Fibroblast of lung (primary cell): ENCODE measurements at regions not wholly inside any gene's neighbourhood (a gene's known extent, or its start where the extent isn't known, plus 50 kb on each side); places are given as distances from the start of the nearest gene placed in this dataset.

Experiments used
- DNase-seq, 2 donors: peaks; one replicate each; pipeline versions ENCODE4 v3.0.0 to v3.0.0-alpha.2; 2010; ENCODE audit warnings: low read depth in 2 of 2
- H2AFZ ChIP-seq: 2 replicates; pipeline ENCODE4 v1.5.1; 2012; ENCODE audit warnings: low read length, control low read depth, inconsistent platforms
- H3K27ac ChIP-seq: 2 replicates; pipeline ENCODE4 v1.5.1; 2011; ENCODE audit warnings: low read length, control low read depth; ENCODE audit not compliant: insufficient read depth
- H3K27me3 ChIP-seq: 2 replicates; pipeline ENCODE4 v1.5.1; 2011; ENCODE audit warnings: mild to moderate bottlenecking, low read length; ENCODE audit not compliant: control insufficient read depth, insufficient read depth
- H3K36me3 ChIP-seq: 2 replicates; pipeline ENCODE4 v1.5.1; 2011; ENCODE audit warnings: low read length; ENCODE audit not compliant: control insufficient read depth, insufficient read depth
- H3K4me1 ChIP-seq: 2 replicates; pipeline ENCODE4 v1.5.1; 2011; ENCODE audit warnings: low read length; ENCODE audit not compliant: control insufficient read depth, insufficient read depth; ENCODE audit errors: extremely low read depth
- H3K4me2 ChIP-seq: 2 replicates; pipeline ENCODE4 v1.5.1; 2011; ENCODE audit warnings: low read length, control low read depth; ENCODE audit not compliant: insufficient read depth; ENCODE audit errors: extremely low read depth
- H3K4me3 ChIP-seq, 4 experiments: fragments of 200-600 bp in 1 of 4; sonication (generic) in 1 of 4; replicated peaks in 1 of 4; 2 replicates each; pipeline ENCODE4 v1.5.1; 2011 to 2016; ENCODE audit warnings: low read length in 4 of 4, low read depth in 3 of 4, mild to moderate bottlenecking in 3 of 4, control low read depth in 2 of 4, inconsistent platforms in 1 of 4, mixed read lengths in 1 of 4; ENCODE audit not compliant: insufficient read depth in 1 of 4; ENCODE audit errors: control extremely low read depth in 1 of 4
- H3K79me2 ChIP-seq: 2 replicates; pipeline ENCODE4 v1.5.1; 2012; ENCODE audit warnings: mild to moderate bottlenecking, low read length, inconsistent platforms; ENCODE audit not compliant: control insufficient read depth, insufficient read depth
- H3K9ac ChIP-seq: 2 replicates; pipeline ENCODE4 v1.5.1; 2011; ENCODE audit warnings: mild to moderate bottlenecking, low read length, control low read depth; ENCODE audit not compliant: insufficient read depth
- H3K9me3 ChIP-seq: 2 replicates; pipeline ENCODE4 v1.5.1; 2012; ENCODE audit warnings: low read depth, low read length; ENCODE audit not compliant: control insufficient read depth, insufficient read depth
- H4K20me1 ChIP-seq: 2 replicates; pipeline ENCODE4 v1.5.1; 2011; ENCODE audit warnings: low read length; ENCODE audit not compliant: control insufficient read depth, insufficient read depth; ENCODE audit errors: extremely low read depth
- EZH2 ChIP-seq: IDR thresholded peaks from 2 replicates; pipeline ENCODE4 v1.5.1; 2012; ENCODE audit warnings: low read length, control low read depth, mild to moderate bottlenecking; ENCODE audit errors: missing control alignments
- TF ChIP-seq, protein P1 (sequence below), 2 donors: IDR thresholded peaks in 1 of 2; conservative IDR thresholded peaks in 1 of 2; 1 replicate in 1 of 2; 2 replicates in 1 of 2; pipeline ENCODE4 v1.5.1; 2011 to 2012; ENCODE audit warnings: low read length in 2 of 2, control low read depth in 1 of 2, inconsistent platforms in 1 of 2, low read depth in 1 of 2, mild to moderate bottlenecking in 1 of 2

DNA sequence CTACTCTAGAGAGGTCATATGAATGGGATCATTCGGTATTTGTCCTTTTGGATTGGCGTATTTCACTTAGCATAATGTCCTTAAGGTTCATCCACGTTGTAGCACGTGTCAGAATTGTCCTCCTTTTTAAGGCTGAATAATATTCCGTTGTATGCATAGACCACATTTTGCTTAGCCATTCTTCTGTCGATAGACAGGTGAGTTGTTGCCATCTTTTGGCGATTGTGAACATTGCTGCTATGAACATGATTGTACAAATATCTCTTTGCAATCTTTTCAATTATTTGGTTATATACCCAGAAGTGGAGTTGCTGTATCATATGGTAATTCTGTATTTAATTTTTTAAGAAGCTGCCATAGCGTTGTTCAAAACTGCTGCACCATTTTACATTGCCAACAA lies 52.4 kb upstream of the GOLGA8J start:
- Histone ChIP-seq H3K27ac (no peak overlapping the region), H3K9me3 (no peaks in the 10 kb centered on the region), H3K36me3 (no peaks in the 10 kb centered on the region), H4K20me1 (no peaks in the 10 kb centered on the region), H3K4me2 (no peak overlapping the region), H3K79me2 (no peaks in the 10 kb centered on the region), H2AFZ (no peak overlapping the region), H3K4me3 (no peak overlapping the region), H3K9ac (no peak overlapping the region), H3K27me3 (no peaks in the 10 kb centered on the region), H3K4me1 (no peaks in the 10 kb centered on the region)
- DNase-seq: no peak
- no peak for TF ChIP-seq EZH2
- TF ChIP-seq, protein P1, sequence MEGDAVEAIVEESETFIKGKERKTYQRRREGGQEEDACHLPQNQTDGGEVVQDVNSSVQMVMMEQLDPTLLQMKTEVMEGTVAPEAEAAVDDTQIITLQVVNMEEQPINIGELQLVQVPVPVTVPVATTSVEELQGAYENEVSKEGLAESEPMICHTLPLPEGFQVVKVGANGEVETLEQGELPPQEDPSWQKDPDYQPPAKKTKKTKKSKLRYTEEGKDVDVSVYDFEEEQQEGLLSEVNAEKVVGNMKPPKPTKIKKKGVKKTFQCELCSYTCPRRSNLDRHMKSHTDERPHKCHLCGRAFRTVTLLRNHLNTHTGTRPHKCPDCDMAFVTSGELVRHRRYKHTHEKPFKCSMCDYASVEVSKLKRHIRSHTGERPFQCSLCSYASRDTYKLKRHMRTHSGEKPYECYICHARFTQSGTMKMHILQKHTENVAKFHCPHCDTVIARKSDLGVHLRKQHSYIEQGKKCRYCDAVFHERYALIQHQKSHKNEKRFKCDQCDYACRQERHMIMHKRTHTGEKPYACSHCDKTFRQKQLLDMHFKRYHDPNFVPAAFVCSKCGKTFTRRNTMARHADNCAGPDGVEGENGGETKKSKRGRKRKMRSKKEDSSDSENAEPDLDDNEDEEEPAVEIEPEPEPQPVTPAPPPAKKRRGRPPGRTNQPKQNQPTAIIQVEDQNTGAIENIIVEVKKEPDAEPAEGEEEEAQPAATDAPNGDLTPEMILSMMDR (conservative IDR thresholded peaks at IDR 0.05 in 1 of 2, IDR thresholded peaks at IDR 0.05 in 1 of 2; ENCODE audit: low read depth in 1 of 2, low read length in 2 of 2): no peak

DNA sequence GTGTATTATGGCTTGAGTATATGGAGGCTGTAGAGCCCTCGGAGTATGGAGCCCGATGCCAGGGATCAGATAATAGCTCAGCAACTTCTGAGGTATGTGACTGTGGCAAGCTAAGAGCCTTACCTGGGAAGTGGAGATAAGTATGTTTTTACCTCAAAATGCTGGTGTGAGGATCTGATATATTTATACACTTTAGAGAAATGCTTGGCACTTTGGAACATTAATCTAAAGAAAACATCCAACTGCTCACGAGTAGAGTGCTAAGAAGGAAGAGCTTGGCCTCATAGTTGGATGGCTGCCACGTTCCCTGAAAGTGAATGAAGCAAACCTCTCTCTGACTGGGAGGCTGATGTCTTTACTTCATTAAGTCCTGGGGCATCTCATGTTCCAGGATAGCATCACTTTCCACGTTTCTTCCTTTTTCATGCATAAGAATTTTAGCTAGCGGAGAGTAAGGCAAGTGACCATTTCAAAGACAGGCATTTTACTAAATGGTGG lies 58.9 kb upstream of the GOLGA8J start:
- no peaks in the 10 kb centered on the region for H3K4me1 ChIP-seq
- no peaks in the 10 kb centered on the region for H3K9me3 ChIP-seq
- no peaks in the 10 kb centered on the region for H3K79me2 ChIP-seq
- H3K9ac ChIP-seq: no peak overlapping the region
- no peaks in the 10 kb centered on the region for H3K36me3 ChIP-seq
- peaks cover 2% of the 10 kb centered on the region for H3K27me3 ChIP-seq
- no peak overlapping the region for H2AFZ ChIP-seq
- DNase-seq: peak; percentile 31 to 49
- TF ChIP-seq EZH2: no peak
- TF ChIP-seq, protein P1 (conservative IDR thresholded peaks at IDR 0.05 in 1 of 2, IDR thresholded peaks at IDR 0.05 in 1 of 2; ENCODE audit: low read depth in 1 of 2, low read length in 2 of 2): no peak
- no peak overlapping the region for H3K4me3 ChIP-seq
- H3K4me2 ChIP-seq: no peak overlapping the region
- no peaks in the 10 kb centered on the region for H4K20me1 ChIP-seq
- H3K27ac ChIP-seq: no peak overlapping the region

DNA sequence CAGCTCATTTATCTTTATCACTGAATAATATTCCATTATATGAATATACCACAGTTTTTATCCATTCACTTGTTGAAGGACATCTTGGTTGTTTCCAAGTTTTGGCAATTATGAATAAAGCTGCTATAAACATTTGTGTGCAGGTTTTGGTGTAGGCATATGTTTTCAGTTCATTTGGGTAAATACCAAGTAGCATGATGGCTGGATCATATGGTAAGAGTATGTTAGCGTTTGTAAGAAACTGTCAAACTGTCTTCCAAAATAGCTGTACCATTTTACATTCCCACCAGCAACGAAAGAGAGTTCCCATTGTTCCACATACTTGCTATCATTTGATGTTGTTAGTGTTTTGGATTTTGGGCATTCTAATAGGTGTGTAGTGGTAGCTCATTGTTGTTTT lies 72.0 kb upstream of the GOLGA8J start:
- no peak for DNase-seq
- Histone ChIP-seq H3K27ac (no peak overlapping the region), H3K9me3 (no peaks in the 10 kb centered on the region), H4K20me1 (no peaks in the 10 kb centered on the region), H3K9ac (no peak overlapping the region), H3K4me3 (no peak overlapping the region), H3K4me1 (no peaks in the 10 kb centered on the region), H3K27me3 (no peaks in the 10 kb centered on the region), H3K4me2 (no peak overlapping the region), H3K36me3 (no peaks in the 10 kb centered on the region), H3K79me2 (no peaks in the 10 kb centered on the region), H2AFZ (no peak overlapping the region)
- TF ChIP-seq, protein P1 (conservative IDR thresholded peaks at IDR 0.05 in 1 of 2, IDR thresholded peaks at IDR 0.05 in 1 of 2; ENCODE audit: low read depth in 1 of 2, low read length in 2 of 2): no peak
- TF ChIP-seq EZH2: no peak
